Peyer's patch (tissue), 4 donors: ENCODE measurements at regions not wholly inside any gene's neighbourhood (a gene's known extent, or its start where the extent isn't known, plus 50 kb on each side); places are given as distances from the start of the nearest gene placed in this dataset.

Experiments used
- DNase-seq, 3 donors: peaks; one replicate each; pipeline ENCODE4 v3.0.0-alpha.2; 2017 to 2019
- H3K27ac ChIP-seq, 4 donors: fragments of 200-600 bp; sonication (generic); one replicate each; pipeline ENCODE4 v1.5.1; 2016 to 2019
- H3K27me3 ChIP-seq, 2 donors: fragments of 200-600 bp; sonication (generic); one replicate each; pipeline ENCODE4 v1.5.1; 2019
- H3K36me3 ChIP-seq, 3 donors: fragments of 200-600 bp; sonication (generic); one replicate each; pipeline ENCODE4 v1.5.1; 2016 to 2019
- H3K4me1 ChIP-seq, 4 donors: fragments of 200-600 bp; sonication (generic); one replicate each; pipeline ENCODE4 v1.5.1; 2016 to 2019
- H3K4me3 ChIP-seq, 4 donors: fragments of 200-600 bp; sonication (generic); 1 replicate in 3 of 4; 2 replicates in 1 of 4; pipeline ENCODE4 v1.5.1; 2016 to 2019; ENCODE audit warnings: mild to moderate bottlenecking in 1 of 4
- H3K9me3 ChIP-seq, 4 donors: fragments of 200-600 bp; sonication (generic); one replicate each; pipeline ENCODE4 v1.5.1; 2016 to 2019; ENCODE audit warnings: mild to moderate bottlenecking in 1 of 4
- CTCF ChIP-seq, 6 experiments: fragments of 450-650 bp in 4 of 6; fragments of 200-600 bp in 2 of 6; sonication (generic) in 1 of 6; IDR thresholded peaks; one replicate each; pipeline ENCODE4 v1.5.1; 2017 to 2019; ENCODE audit warnings: antibody characterized with exemption in 6 of 6, mild to moderate bottlenecking in 3 of 6, moderate library complexity in 1 of 6
- POLR2A ChIP-seq, 2 donors: fragments of 450-650 bp; IDR thresholded peaks; one replicate each; pipeline ENCODE4 v1.5.1; 2017; ENCODE audit warnings: antibody characterized with exemption in 2 of 2, mild to moderate bottlenecking in 2 of 2, moderate library complexity in 2 of 2

GRCh38 chr13:74040200-74040599, 94.0 kb downstream of the KLF12 start:
- Histone ChIP-seq H3K27me3 (no peaks in the 10 kb centered on the region), H3K36me3 (no peaks in the 10 kb centered on the region), H3K4me1 (no peaks in the 10 kb centered on the region), H3K9me3 (no peaks in the 10 kb centered on the region), H3K4me3 (no peak overlapping the region), H3K27ac (no peak overlapping the region)
- TF ChIP-seq POLR2A (IDR thresholded peaks at IDR 0.05): no peak
- peak in 5 of 6 experiments; percentile 30 to 66 (median 53) for TF ChIP-seq CTCF (IDR thresholded peaks at IDR 0.05)
- DNase-seq: peak; percentile 46 to 77 (median 62)

- Histone ChIP-seq H3K4me1 (no peaks in the 10 kb centered on the region), H3K36me3 (no peaks in the 10 kb centered on the region), H3K9me3 (no peaks in the 10 kb centered on the region), H3K27ac (no peak overlapping the region), H3K27me3 (no peaks in the 10 kb centered on the region), H3K4me3 (no peak overlapping the region)
- DNase-seq: no peak
- no peak for TF ChIP-seq POLR2A (IDR thresholded peaks at IDR 0.05)
- TF ChIP-seq CTCF (IDR thresholded peaks at IDR 0.05): no peak
Observed at GRCh38 chr13:74039667-74040066, 94.5 kb downstream of the KLF12 start.

GRCh38 chr13:74039154-74039553, 95.0 kb downstream of the KLF12 start:
- Histone ChIP-seq H3K27ac (no peak overlapping the region), H3K27me3 (no peaks in the 10 kb centered on the region), H3K9me3 (no peaks in the 10 kb centered on the region), H3K4me1 (no peaks in the 10 kb centered on the region), H3K36me3 (no peaks in the 10 kb centered on the region), H3K4me3 (no peak overlapping the region)
- TF ChIP-seq POLR2A (IDR thresholded peaks at IDR 0.05) (no peak), CTCF (IDR thresholded peaks at IDR 0.05) (no peak)
- no peak for DNase-seq

- Histone ChIP-seq H3K27me3 (no peaks in the 10 kb centered on the region), H3K36me3 (no peaks in the 10 kb centered on the region), H3K9me3 (no peaks in the 10 kb centered on the region), H3K27ac (no peak overlapping the region), H3K4me1 (no peaks in the 10 kb centered on the region), H3K4me3 (no peak overlapping the region)
- TF ChIP-seq POLR2A (IDR thresholded peaks at IDR 0.05) (no peak), CTCF (IDR thresholded peaks at IDR 0.05) (no peak)
- no peak for DNase-seq
Observed at GRCh38 chr13:74037762-74038161, 96.4 kb downstream of the KLF12 start.

- Histone ChIP-seq H3K9me3 (no peaks in the 10 kb centered on the region), H3K36me3 (no peaks in the 10 kb centered on the region), H3K27ac (no peak overlapping the region), H3K4me1 (no peaks in the 10 kb centered on the region), H3K27me3 (no peaks in the 10 kb centered on the region), H3K4me3 (no peak overlapping the region)
- TF ChIP-seq CTCF (IDR thresholded peaks at IDR 0.05): no peak
- no peak for TF ChIP-seq POLR2A (IDR thresholded peaks at IDR 0.05)
- DNase-seq: no peak
Observed at GRCh38 chr13:74036373-74036772, 97.8 kb downstream of the KLF12 start.

- H3K27ac ChIP-seq: no peak overlapping the region
- H3K4me1 ChIP-seq: no peaks in the 10 kb centered on the region
- no peaks in the 10 kb centered on the region for H3K9me3 ChIP-seq
- DNase-seq: no peak
- H3K4me3 ChIP-seq: no peak overlapping the region
- no peaks in the 10 kb centered on the region for H3K36me3 ChIP-seq
- no peaks in the 10 kb centered on the region for H3K27me3 ChIP-seq
- TF ChIP-seq CTCF (IDR thresholded peaks at IDR 0.05): no peak
- TF ChIP-seq POLR2A (IDR thresholded peaks at IDR 0.05): no peak
Observed at GRCh38 chr13:74035896-74036295, 98.3 kb downstream of the KLF12 start.
